Bone marrow (tissue), 2 donors: ENCODE measurements at regions not wholly inside any gene's neighbourhood (a gene's known extent, or its start where the extent isn't known, plus 50 kb on each side); places are given as distances from the start of the nearest gene placed in this dataset.

ENCODE experiments used
- DNase-seq, 2 donors: peaks; one replicate each; lab custom pipeline; 2025; lab: John Stamatoyannopoulos, UW

DNA sequence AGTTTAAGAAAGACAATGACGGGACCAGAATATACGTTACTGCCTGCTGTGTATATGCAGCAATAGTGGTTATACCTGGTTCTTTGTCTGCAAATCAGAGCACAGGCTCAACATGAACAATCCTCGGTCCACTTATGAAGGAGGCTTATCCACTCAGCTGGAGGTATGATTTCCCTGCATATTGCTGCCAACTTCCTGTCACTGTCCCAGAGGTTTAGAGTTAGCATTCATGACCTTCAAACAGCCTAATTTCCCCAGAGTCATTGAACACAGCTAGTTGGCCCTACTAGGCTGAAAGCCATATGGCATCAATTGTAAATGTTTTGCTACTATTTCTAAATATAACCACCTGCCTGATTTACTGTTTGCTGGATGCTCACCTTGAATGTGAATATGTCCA is 224.9 kb upstream of the ZNF717 start:
- no peak for DNase-seq

DNA sequence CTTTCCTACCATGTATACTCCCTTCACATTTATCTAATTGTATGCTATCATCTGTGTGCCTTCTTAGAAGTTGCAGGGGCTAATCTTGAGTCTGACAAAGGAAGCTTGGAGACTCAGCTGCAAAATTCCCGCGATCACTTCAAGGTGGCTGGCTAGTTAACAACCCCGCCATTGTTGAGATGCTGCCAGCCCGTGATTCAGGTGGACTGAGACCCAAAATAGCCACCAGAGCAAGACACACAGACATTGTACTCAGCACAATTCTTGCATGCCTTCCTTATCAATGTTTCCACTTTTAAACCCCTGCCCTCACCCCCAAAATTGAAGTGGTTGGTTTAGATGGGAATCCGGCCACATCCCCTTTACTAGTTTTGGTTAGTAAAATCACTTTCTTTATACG is 225.8 kb upstream of the ZNF717 start:
- DNase-seq: no peak

DNA sequence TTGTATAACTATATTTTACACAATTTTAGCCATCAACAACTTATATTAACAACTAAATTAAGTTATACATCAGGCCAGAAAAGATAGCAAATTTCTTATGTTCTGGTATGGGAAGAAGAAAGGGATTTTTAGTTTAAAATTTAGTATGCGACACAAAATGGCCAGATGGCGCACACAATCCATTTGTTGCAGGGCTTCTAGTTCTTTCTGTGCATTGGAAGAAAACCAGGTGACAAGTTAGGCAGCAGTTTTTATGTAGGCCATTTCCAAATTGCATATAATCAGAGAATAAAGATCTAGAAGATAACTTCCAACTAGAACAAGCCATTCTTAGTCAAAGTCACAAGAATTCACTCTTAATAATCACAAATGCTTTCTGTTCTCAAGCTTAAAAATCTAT is 230.1 kb upstream of the ZNF717 start:
- DNase-seq: no peak

DNA sequence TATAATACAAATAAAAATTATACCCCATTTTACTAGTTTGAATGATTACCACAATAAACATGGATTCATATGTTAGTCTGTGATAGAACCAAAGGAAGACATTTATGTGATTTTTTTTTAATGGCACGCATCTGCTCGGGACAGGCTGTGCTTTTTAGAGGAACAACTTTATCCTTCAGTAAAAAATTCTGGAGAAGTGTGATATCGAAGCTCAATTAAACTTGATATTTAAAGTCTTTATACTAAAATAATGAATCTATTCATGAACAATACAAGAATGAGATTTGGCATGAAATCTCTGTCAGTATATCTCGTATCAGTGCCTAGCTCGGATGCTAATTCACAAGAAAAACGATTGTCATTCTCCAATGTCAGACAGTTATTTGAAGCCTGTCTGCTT is 230.8 kb upstream of the ZNF717 start:
- DNase-seq: no peak

DNA sequence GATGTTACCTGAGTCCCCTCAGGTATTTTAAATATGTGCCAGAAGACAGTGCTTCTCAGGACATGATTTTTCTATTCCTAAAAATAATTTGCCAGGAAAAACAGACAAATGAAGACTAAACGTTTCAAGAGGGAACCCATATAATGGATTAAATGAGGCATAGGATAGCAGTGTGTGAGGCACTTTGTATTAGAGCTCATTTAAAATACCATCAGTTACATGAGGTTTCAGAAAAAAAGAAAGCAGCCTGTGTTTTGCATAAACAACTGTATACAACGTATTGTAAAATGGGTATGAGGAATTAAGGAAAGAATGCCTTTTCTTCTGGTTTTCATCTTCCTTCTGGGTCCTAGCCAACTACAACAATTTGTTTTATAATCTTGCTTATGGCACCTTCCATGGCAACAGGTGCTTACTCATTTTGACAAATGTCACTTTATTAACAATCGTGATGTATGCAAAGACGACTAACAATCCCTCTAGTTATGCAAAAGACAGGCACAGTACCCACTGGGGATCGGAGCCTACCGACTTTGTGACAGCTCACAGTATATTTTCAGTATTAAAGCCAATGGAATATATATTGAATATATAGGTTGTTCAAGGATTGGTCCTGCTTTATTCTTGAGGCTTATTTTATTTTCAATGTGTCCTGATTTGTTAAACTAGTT is 231.6 kb upstream of the ZNF717 start:
- DNase-seq: no peak

DNA sequence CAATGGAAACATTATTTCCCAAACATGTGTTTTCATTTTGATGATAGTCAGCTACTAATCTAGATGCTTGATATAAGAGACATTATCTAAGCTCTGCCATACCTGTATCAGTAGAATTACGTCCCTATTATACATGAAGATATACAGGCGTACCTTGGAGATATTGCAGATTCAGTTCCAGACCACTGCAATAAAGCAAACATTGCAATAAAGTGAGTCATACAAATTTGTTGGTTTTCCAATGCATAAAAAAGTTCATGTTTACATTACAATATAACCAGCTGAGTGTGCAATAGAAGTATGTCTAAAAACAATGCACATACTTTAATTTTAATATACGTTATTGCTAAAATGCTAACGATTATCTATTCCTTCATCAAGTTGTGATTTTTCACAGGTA is 236.0 kb upstream of the ZNF717 start:
- no peak for DNase-seq

DNA sequence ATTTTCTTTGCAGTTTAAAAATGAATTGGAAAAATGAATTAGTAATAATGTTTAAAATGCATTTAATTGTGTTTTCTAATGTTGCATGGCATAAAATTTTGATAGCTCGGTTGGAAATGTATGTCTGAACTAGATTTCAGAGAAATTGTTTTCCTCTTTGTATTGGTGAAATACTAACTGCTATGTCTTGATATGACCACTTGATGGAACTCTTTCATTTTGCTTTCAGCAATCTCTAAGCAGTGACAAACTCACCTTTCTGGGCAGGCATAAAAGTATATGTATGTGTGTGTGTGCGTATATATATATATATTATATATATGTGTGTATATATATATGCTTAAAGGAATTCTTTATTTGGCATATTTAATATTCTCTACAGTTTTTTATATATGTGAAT is 239.3 kb upstream of the ZNF717 start:
- DNase-seq: no peak

DNA sequence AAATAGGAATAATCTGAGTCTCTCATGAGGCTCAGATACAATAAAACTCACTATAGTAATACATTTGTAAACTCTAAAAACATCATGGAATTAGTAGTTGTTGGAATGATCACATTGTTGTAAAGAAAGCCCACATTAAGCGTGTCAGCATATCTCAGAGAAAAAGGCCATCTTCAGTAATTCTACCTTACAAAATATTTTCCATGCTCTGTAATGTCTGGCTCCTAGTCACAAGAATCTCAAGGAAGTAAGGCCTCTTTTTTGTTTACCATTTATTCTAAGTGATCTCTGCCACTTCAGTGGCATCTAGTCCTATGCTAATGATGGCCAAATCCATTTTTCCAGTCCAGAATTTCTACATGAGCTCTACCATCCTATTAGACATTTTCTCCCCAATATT is 240.2 kb upstream of the ZNF717 start:
- DNase-seq: no peak

DNA sequence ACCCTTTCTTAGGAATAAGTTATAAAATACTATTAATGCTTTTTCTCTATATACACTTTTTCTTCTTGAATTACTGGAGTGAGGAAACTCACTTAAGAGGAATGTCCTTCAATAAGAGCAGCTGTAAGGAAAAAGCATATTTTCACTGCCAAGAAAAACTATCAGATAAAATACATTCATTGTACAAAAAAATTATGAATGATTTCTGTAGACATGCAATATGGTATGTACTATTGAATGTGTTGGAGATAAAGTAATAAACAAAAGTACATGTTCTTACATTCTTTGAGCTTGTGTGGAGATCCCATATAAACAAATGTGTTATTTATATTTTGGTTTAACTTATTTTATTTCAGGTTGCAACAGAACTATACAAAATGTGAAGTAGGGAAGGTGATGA is 241.0 kb upstream of the ZNF717 start:
- no peak for DNase-seq

DNA sequence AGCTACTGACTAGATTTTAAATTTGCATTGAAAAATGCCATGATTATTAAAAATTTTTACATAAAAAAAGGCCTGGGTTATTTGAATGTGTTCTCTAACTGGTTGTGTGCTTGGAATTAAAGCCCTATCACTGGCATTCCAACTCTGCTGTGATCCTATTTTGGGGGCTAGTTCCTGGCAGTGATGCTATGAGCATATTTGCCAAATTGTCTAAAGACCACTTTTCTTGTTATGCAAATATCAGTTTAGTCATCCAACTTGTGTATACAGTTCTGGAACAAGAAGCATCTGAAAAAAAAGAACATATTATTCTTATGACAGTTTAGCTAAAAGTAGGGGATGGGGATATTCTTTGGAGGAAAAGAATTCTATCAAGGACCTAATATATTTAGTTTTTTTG is 243.4 kb upstream of the ZNF717 start:
- DNase-seq: no peak

DNA sequence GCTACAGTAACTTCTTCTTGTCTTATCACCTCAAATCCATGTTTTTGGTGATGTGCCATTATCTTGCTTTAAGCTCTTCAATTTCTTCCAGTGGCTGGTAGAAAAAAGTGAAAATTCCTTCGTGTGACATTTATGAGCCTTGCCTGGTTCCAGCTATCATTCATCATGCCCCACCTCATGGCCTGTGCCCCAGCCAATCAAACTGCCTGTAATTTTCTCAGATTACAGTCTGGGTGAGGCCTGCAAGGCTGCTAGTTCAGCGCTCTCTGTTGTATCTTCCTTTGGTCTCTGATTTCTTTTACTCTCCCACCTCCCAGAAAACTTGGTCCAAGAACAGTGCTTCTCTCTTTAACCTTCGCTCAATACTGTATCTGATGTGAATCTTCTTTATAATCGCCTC is 249.3 kb upstream of the ZNF717 start:
- DNase-seq: no peak

DNA sequence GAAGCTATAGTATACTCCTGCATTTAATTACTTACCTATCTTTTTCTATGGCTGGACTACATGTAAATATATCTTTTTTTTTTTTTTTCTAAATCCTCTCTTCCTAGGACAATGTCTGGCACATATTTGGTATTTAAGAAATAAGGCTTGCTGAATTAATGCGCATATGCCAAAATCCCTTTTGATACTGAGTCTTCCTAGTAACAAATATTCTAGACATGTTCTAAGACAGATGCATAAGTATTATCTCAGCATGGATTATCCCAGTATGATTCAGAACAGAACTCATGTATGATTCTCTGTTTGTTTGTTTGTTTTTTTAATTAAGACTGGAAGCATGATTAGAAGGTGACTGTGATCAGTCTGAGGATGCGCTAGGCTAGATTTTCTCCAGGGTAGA is 249.8 kb upstream of the ZNF717 start:
- DNase-seq: no peak

DNA sequence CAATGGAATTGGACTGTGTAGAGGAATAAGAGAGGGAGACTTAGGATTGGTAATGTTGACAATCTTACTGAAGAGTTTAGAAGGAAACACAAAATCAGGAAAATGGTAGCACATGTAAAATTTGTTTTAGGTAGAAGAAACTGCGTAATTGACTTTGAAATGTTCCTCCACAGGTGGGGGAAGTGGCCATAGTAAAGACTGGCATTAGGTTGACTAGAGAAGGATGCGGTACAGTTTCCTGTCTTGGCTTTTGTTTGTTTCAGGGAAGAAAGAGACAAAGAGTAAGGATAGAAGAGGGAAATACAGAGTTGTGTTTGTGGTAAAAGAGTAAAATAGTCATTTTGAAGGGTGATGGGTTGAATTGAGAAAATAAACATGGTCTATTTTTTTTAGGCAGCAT is 253.6 kb upstream of the ZNF717 start:
- DNase-seq: no peak

DNA sequence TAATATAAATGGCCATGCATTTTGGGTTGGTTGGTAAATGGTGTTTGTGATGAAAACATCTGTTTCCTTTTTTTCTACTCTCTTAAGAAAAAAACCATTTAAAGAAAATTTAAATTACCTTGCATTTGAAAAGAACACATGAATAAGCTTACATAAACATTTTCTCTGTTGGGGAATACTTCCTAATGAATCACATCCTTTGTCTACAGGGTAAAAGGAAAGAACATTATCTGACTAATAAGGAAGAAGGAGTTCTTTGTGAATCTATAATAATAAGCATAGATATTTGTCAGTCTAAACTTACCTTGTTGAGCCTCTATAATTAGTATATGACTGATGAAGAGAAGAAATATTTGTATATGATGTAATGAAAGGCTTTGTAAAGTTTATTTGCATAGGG is 254.1 kb upstream of the ZNF717 start:
- no peak for DNase-seq

DNA sequence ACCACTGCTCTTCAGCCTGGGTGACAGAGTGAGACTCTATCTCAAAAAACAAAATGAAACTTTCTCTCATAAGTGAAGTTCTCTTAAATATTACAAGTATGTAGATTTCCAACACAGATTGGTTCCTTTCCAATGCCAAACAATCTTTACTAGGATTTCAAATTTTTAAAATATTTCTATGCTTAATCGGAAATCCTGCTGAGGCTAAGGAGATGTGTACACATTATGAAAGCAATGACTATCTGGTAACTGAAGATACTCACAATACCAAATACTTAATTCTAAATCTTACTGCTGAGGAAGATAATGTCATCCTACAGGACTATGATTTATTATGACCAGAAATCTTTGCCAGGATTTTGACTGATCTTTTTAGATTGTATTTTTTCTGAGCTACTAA is 255.6 kb upstream of the ZNF717 start:
- DNase-seq: no peak

DNA sequence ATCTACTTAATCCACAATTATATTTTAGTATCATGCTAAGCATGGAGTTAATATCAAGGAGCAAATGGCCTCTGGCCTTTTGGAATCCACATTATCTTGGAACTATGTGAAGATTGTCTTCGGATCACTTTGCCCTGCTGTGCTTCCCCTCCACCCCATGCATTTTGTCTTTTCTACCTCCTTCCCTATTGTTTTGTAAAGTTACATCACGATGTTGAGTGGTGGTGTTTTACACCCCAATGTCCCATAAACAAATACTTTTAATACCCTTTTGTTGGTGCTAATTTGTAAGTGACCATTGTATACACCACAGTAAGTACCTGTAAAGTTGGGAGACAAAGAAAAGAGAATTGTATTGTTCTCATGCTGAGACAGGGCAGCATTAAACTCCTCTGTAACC is 258.4 kb upstream of the ZNF717 start:
- no peak for DNase-seq

DNA sequence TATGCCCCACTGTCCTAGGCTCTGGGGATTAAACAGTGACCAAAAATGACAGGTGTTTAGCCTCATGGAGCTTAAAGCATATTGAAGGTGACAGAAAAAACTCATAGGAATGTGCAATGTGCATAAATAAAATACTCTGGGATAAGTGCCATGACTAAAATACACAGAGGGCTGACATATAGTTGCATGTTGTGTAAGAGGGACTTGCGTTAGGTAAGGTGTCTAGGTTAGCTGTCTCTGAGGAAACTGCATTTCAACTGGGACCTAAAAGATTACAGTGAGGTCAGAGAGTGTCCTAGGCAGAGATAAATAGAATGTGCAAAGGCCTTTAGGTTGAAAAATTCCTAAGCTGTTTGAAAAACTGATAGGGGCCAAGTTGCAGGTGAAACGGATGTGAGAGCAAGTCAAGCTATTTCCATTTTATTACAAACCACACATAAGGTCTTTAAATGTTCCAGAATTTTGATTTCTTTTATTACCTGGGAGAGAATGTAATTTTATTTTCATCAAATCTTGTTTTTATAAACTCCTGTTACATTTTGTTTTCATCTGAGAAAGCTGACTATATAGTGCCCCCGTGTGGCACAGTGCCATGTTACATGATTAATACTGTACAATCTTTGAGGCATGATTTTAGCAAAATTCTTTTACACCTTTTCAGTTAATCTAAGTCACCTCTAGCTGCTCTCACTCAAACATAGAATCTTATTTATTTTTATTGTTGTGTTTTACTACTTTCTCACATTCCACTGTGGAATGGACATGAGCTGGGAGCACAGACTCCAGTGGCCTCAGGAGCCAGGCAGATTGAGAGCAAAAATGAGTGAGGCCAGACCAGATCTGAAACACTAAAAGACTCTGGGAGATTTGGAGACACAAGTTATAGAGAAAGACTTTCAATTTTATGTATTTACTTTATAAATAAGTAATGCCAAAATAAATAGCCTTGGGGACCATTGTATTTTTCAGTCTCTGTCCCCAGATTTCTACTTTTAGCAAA is 259.6 kb upstream of the ZNF717 start:
- DNase-seq: no peak

DNA sequence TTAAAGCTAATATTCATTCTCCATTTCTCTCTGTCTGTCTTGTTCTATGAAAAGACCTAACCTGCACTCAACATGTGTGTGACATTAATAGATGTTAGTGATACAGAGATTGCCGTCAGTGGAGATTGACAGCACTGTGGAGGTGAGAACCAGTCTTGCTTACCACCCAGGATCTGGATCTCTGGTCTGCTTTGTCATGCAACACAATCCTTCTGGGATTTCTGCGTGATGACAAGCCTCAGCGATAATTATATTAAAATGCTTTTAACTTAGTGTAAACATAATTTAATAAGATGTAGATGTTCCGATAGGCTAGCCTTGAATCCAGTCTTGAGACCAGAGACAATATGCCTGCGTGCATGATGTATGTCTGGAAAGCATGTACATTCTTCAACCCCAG is 262.0 kb upstream of the ZNF717 start:
- no peak for DNase-seq

DNA sequence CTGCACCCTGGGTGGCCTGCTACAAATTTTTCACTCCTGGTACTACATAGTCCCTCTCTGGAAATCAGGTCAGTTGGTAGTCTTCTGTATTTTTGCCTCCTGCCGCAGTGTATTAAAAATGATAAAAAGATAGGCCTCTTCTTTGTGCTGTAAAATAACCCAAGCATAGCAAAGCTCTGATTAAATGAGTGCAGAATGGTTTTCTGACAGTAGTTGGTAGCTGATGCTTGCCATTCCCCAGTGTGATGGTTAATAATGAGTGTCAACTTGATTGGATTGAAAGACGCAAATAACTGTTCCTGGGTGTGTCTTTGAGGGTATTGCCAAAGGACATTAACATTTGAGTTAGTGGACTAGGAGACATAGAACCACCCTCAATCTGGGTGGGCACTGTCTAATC is 264.4 kb upstream of the ZNF717 start:
- no peak for DNase-seq

DNA sequence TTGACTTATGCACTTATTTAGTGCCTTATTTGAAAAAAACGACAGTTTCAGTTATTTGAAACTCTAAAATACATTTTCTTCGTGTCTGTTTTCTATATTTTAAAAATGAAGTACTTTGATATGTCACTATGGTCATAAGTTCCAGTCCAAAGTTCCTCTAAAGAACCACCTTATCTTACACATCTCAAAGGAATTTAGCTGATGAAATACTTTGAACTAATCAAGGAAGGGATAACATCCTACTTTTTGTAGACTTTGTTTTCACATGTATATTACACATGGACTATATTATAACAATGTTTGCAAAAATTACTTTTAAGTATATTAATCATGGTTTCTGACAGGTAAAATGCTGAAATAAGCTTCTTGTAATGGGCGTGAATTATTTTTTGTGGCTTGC is 265.8 kb upstream of the ZNF717 start:
- DNase-seq: no peak

DNA sequence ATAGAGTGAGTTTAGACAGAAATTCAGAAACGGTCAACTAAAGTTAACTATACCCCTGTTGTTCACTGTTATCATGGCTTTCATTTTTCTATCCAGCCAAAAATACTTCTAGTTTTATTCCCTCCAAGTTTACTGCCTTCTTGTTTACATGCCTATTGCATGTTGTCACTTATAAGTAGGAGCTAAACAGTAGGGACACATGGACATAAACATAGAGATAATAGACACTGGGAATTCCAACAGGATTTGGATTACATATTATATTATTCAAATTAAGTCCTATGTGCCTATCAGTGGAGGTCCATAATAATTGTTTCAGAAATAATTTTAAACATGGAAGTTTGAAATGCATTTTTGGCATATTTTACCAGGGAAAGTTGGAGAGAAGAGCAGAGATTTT is 269.1 kb upstream of the ZNF717 start:
- DNase-seq: no peak

DNA sequence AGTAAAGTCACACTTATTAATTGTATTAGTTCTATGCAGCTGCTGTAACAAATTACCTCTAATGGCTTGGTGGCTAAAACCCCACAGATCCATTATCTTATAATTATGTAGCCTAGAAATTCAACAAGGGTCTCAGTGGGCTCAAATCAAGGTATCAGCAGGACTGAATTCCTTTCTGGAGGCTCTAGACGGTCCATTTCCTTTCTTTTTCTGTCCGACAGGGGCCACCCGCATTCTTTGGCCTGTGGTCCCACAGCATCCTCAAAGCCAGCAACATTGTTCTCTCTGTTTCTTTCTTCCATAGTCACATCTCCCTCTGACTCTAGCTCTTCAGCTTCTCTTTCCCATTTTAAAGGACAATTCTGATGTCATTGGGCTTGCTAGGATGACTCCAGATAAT is 276.3 kb upstream of the ZNF717 start:
- DNase-seq: no peak

DNA sequence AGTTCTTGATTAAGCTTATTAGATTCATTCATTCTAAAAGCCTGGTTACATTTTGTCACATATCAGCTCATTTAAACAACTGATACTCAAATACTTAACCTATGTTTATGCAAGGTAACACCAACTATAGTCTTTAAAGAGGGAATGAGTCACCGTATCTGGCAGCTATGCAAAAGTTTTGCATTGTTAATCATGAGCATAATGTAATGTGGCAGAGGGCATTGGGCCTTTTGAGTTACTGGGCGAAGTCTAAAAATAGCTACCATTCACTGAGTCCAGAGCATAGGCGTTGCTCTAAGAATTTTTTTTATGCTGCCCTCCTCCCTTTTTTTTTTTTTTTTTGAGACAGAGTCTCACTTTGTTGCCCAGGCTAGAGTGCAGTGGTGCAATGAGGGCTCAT is 277.7 kb upstream of the ZNF717 start:
- no peak for DNase-seq

DNA sequence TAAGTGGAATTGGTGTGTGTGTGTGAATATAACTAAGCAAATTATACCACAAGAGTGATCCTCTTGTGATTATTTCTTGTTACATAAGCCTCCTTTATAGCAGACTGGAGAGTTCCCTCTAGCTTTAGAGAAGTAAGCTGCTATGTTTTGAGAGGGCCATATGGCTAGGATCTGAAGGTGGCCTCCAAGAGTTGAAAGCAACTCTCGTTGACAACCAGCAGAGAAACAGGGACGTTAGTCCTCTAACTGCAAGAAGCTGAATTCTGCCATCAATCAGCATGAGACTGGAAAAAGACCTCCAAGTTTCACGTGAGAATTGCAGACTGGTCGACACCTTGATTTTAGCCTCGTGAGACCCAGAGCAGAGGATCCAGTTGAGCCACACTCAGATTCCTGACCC is 278.5 kb upstream of the ZNF717 start:
- no peak for DNase-seq
